ENCODE measurements at regions not wholly inside any gene's neighbourhood (a gene's known extent, or its start where the extent isn't known, plus 50 kb on each side); places are given as distances from the start of the nearest gene placed in this dataset.

- no peak; the same call in 1 of the 3 replicates for ATAC-seq
These were observed 259.1 kb downstream of the SYK start for GRCh38 chr9:91060520-91061343.

GRCh38 chr9:91061506-91061905 is 259.9 kb downstream of the SYK start:
- no peak for ATAC-seq
- no peak for TF ChIP-seq CSDC2 (CRISPR knock-in tag; IDR thresholded peaks at IDR 0.05)
- TF ChIP-seq ZFP3 (CRISPR knock-in tag; IDR thresholded peaks at IDR 0.05) = no peak
- TF ChIP-seq TOX (CRISPR knock-in tag; IDR thresholded peaks at IDR 0.05; ENCODE audit: borderline replicate concordance) = no peak
- no peak for TF ChIP-seq ZNF565 (CRISPR knock-in tag; conservative IDR thresholded peaks at IDR 0.05; ENCODE audit: low read depth)
- TF ChIP-seq TSHZ2 (CRISPR knock-in tag; IDR thresholded peaks at IDR 0.05) = no peak
- no peak for TF ChIP-seq SNAI2 (CRISPR knock-in tag; IDR thresholded peaks at IDR 0.05)
- TF ChIP-seq CSRNP3 (CRISPR knock-in tag; IDR thresholded peaks at IDR 0.05) = no peak
- TF ChIP-seq RARB (CRISPR knock-in tag; IDR thresholded peaks at IDR 0.05) = no peak
- no peak for TF ChIP-seq TCF4 (CRISPR knock-in tag; IDR thresholded peaks at IDR 0.05; ENCODE audit: borderline replicate concordance)
- TF ChIP-seq ARNTL (CRISPR knock-in tag; IDR thresholded peaks at IDR 0.05; ENCODE audit: borderline replicate concordance, low read depth) = no peak
- no peak for TF ChIP-seq POU6F1 (CRISPR knock-in tag; IDR thresholded peaks at IDR 0.05; ENCODE audit: borderline replicate concordance, low read depth)
- TF ChIP-seq ZNF8 (CRISPR knock-in tag; IDR thresholded peaks at IDR 0.05) = no peak

More at GRCh38 chr9:91060520-91061343, 259.1 kb downstream of the SYK start:
- TF ChIP-seq ZFP3 (CRISPR knock-in tag; IDR thresholded peaks at IDR 0.05) = no peak
- TF ChIP-seq ISL1 (CRISPR knock-in tag; IDR thresholded peaks at IDR 0.05) = no peak
- no peak for TF ChIP-seq TSHZ2 (CRISPR knock-in tag; IDR thresholded peaks at IDR 0.05)
- no peak for TF ChIP-seq GLIS3 (CRISPR knock-in tag; IDR thresholded peaks at IDR 0.05)
- no peak for TF ChIP-seq PATZ1 (CRISPR knock-in tag; IDR thresholded peaks at IDR 0.05; ENCODE audit: borderline replicate concordance)
- TF ChIP-seq BACH2 (CRISPR knock-in tag; IDR thresholded peaks at IDR 0.05; ENCODE audit: borderline replicate concordance) = no peak
- TF ChIP-seq ZC3H10 (CRISPR knock-in tag; IDR thresholded peaks at IDR 0.05) = no peak
- TF ChIP-seq TCF4 (CRISPR knock-in tag; IDR thresholded peaks at IDR 0.05; ENCODE audit: borderline replicate concordance) = no peak
- TF ChIP-seq ZNF565 (CRISPR knock-in tag; conservative IDR thresholded peaks at IDR 0.05; ENCODE audit: low read depth) = no peak
- no peak for TF ChIP-seq CSDC2 (CRISPR knock-in tag; IDR thresholded peaks at IDR 0.05)
- no peak for TF ChIP-seq ZNF8 (CRISPR knock-in tag; IDR thresholded peaks at IDR 0.05)
- no peak for TF ChIP-seq SNAI2 (CRISPR knock-in tag; IDR thresholded peaks at IDR 0.05)
- TF ChIP-seq ESRRG (CRISPR knock-in tag; IDR thresholded peaks at IDR 0.05) = no peak
- no peak for TF ChIP-seq POU6F1 (CRISPR knock-in tag; IDR thresholded peaks at IDR 0.05; ENCODE audit: borderline replicate concordance, low read depth)
